ENCODE measurements at regions not wholly inside any gene's neighbourhood (a gene's known extent, or its start where the extent isn't known, plus 50 kb on each side); places are given as distances from the start of the nearest gene placed in this dataset.

DNA sequence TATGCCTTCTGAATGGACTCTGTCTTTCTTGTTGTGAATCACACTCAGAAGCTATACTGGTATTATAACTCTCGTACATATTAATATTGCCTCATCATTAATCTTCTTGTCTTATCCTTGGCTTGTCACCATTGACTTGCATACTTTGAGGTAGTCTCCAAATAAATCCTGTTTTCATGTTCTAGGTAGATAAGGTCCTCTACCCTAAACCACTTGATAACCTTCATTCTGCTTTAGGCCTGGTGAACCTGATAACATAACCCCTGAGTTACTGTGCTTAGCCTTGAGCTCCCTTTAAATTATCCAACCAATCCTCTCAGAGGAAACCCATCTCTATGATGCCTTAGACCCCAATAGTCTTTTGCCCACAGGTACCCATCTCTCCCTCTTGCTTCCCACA is 1162.3 kb downstream of the SLITRK1 start:
- no peak for FAIRE-seq
- TF ChIP-seq CTCF (IDR thresholded peaks at IDR 0.05; ENCODE audit: borderline replicate concordance, extremely low read depth, insufficient read depth) = no peak

GRCh38 chr13:82717249-82717648 is 1165.0 kb downstream of the SLITRK1 start:
- TF ChIP-seq CTCF (IDR thresholded peaks at IDR 0.05; ENCODE audit: borderline replicate concordance, extremely low read depth, insufficient read depth) = no peak

More for the DNA sequence above, 1162.3 kb downstream of the SLITRK1 start:
- H3K4me1 ChIP-seq (ENCODE audit: control insufficient read depth in 2 of 3, insufficient read depth in 2 of 3, low read depth in 1 of 3, low read length in 3 of 3) = no peaks in the 10 kb centered on the region
- H3K9me3 ChIP-seq (ENCODE audit: control insufficient read depth in 2 of 3, insufficient read depth in 1 of 3, low read length in 3 of 3) = no peaks in the 10 kb centered on the region
- intact Hi-C loops (cut with DNase I) = no loop called here
- no peak overlapping the region for H3K9ac ChIP-seq (ENCODE audit: low read length in 3 of 3)
- no peaks in the 10 kb centered on the region for H3K36me3 ChIP-seq (ENCODE audit: control insufficient read depth in 2 of 3, insufficient read depth in 3 of 3, low read length in 3 of 3)
- H3K27me3 ChIP-seq (ENCODE audit: control insufficient read depth, insufficient read depth, low read length) = no peaks in the 10 kb centered on the region
- no peak for DNase-seq
- no peak overlapping the region for H3K27ac ChIP-seq (ENCODE audit: low read depth in 2 of 2, low read length in 2 of 2)
- H3K4me3 ChIP-seq (ENCODE audit: low read length in 3 of 3) = no peak overlapping the region

GRCh38 chr13:82713687-82714405 is 1168.4 kb downstream of the SLITRK1 start:
- FAIRE-seq (no peak), DNase-seq (no peak)
- intact Hi-C loops (cut with DNase I) = no loop called here
- no peaks in the 10 kb centered on the region for H3K27me3 ChIP-seq (ENCODE audit: control insufficient read depth, insufficient read depth, low read length)
- H3K27ac ChIP-seq (ENCODE audit: low read depth in 2 of 2, low read length in 2 of 2) = no peak overlapping the region
- H3K9me3 ChIP-seq (ENCODE audit: control insufficient read depth in 2 of 3, insufficient read depth in 1 of 3, low read length in 3 of 3) = no peaks in the 10 kb centered on the region
- H3K4me3 ChIP-seq (ENCODE audit: low read length in 3 of 3) = no peak overlapping the region
- no peaks in the 10 kb centered on the region for H3K4me1 ChIP-seq (ENCODE audit: control insufficient read depth in 2 of 3, insufficient read depth in 2 of 3, low read depth in 1 of 3, low read length in 3 of 3)
- no peaks in the 10 kb centered on the region for H3K36me3 ChIP-seq (ENCODE audit: control insufficient read depth in 2 of 3, insufficient read depth in 3 of 3, low read length in 3 of 3)
- no peak for TF ChIP-seq CTCF (IDR thresholded peaks at IDR 0.05; ENCODE audit: borderline replicate concordance, extremely low read depth, insufficient read depth)
- no peak overlapping the region for H3K9ac ChIP-seq (ENCODE audit: low read length in 3 of 3)

More at GRCh38 chr13:82717249-82717648, 1165.0 kb downstream of the SLITRK1 start:
- Histone ChIP-seq H3K27ac (ENCODE audit: low read depth in 2 of 2, low read length in 2 of 2) (no peak overlapping the region), H3K9ac (ENCODE audit: low read length in 3 of 3) (no peak overlapping the region), H3K36me3 (ENCODE audit: control insufficient read depth in 2 of 3, insufficient read depth in 3 of 3, low read length in 3 of 3) (no peaks in the 10 kb centered on the region), H3K4me1 (ENCODE audit: control insufficient read depth in 2 of 3, insufficient read depth in 2 of 3, low read depth in 1 of 3, low read length in 3 of 3) (no peaks in the 10 kb centered on the region), H3K9me3 (ENCODE audit: control insufficient read depth in 2 of 3, insufficient read depth in 1 of 3, low read length in 3 of 3) (no peaks in the 10 kb centered on the region), H3K4me3 (ENCODE audit: low read length in 3 of 3) (no peak overlapping the region), H3K27me3 (ENCODE audit: control insufficient read depth, insufficient read depth, low read length) (no peaks in the 10 kb centered on the region)
- intact Hi-C loops (cut with DNase I) = no loop called here
- DNase-seq = no peak
- no peak for FAIRE-seq

DNA sequence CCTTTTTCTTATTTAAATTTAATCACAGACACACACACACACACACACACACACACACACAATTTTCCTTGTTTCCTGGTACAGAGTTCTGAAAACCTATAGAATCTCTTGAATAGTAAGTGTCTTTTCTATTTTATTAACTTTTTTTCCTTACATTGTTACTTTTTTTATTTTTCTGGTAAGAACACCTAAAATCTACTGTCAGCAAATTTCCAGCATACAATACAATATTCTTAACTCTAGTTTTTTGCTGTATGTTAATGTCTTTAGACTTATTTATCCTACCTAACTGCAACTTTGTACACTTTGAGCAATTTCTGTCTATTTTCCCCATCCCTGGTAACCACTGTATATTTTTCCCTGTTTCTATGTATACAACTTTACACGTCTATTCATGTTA is 1179.8 kb downstream of the SLITRK1 start:
- no peaks in the 10 kb centered on the region for H3K4me1 ChIP-seq (ENCODE audit: control insufficient read depth in 2 of 3, insufficient read depth in 2 of 3, low read depth in 1 of 3, low read length in 3 of 3)
- no peak overlapping the region for H3K9ac ChIP-seq (ENCODE audit: low read length in 3 of 3)
- intact Hi-C loops (cut with DNase I) = no loop called here
- H3K4me3 ChIP-seq (ENCODE audit: low read length in 3 of 3) = no peak overlapping the region
- FAIRE-seq (no peak), DNase-seq (no peak)
- TF ChIP-seq CTCF (IDR thresholded peaks at IDR 0.05; ENCODE audit: borderline replicate concordance, extremely low read depth, insufficient read depth) = no peak
- H3K27ac ChIP-seq (ENCODE audit: low read depth in 2 of 2, low read length in 2 of 2) = no peak overlapping the region
- H3K36me3 ChIP-seq (ENCODE audit: control insufficient read depth in 2 of 3, insufficient read depth in 3 of 3, low read length in 3 of 3) = no peaks in the 10 kb centered on the region
- no peaks in the 10 kb centered on the region for H3K27me3 ChIP-seq (ENCODE audit: control insufficient read depth, insufficient read depth, low read length)
- H3K9me3 ChIP-seq (ENCODE audit: control insufficient read depth in 2 of 3, insufficient read depth in 1 of 3, low read length in 3 of 3) = no peaks in the 10 kb centered on the region
